ENCODE measurements at regions not wholly inside any gene's neighbourhood (a gene's known extent, or its start where the extent isn't known, plus 50 kb on each side); places are given as distances from the start of the nearest gene placed in this dataset.

DNA sequence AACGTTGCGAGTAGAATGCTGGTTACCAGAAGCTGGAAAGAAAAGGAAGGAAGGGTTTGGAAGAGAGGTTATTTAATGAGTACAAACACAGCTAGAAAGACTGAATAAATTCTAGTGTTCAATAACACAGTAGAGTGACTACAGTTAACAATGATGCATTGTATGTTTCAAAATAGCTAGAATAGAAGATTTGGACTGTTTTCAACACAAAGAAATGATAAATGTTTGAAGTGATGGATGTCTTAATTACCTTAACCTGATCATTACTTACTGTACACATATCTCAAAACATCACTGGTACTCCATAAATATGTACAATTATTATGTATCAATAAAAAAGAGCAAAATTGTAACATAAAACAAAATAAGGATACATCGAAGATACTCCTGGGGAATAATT, 1221.8 kb upstream of the SEL1L start:
- Histone ChIP-seq H3K9me3 (ENCODE audit: control insufficient read depth in 4 of 4, insufficient read depth in 3 of 4, low read length in 3 of 4) (peaks cover 0 to 2% (median 0%) of the 10 kb centered on the region in 4 donors), H3K27ac (ENCODE audit: low read depth in 1 of 2, low read length in 1 of 2) (no peak overlapping the region), H3K36me3 (ENCODE audit: control insufficient read depth in 4 of 4, insufficient read depth in 4 of 4, low read length in 4 of 4) (no peaks in the 10 kb centered on the region), H3K27me3 (ENCODE audit: control insufficient read depth in 3 of 3, insufficient read depth in 3 of 3, low read length in 2 of 3) (no peaks in the 10 kb centered on the region), H3K4me3 (no peak overlapping the region), H3K4me1 (ENCODE audit: control insufficient read depth in 5 of 5, insufficient read depth in 5 of 5, low read length in 5 of 5) (peaks cover 0 to 14% (median 0%) of the 10 kb centered on the region in 5 donors), H3K9ac (ENCODE audit: insufficient read depth in 1 of 2, low read length in 2 of 2) (no peak overlapping the region)
- 82 to 88% methylated on average over 3 of the region's 3 CpGs for WGBS, 2 donors
- no peak for ATAC-seq (ENCODE audit: insufficient read depth, low FRiP score)
- TF ChIP-seq CTCF (IDR thresholded peaks at IDR 0.05; ENCODE audit: control extremely low read depth, extremely low read depth): no peak
- no peak for DNase-seq

DNA sequence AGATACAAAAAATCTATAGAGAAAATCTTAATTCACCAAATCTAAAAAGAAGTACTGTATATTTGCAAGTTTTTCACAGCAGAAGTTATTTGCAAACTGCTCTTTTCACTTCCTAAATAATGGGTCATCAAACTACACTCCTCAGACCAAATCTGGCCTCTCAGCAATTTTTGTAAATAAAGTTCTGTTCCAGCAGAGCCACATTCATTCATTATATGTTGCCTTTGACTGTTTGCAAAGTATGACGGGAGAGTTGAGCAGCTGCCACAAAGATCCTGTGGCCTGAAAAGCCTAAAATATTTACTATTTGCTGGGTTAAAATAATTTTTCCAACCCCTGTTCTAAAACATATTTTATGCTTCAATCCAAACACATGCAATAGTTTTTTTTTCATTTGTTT, 1222.3 kb upstream of the SEL1L start:
- no peak overlapping the region for H3K4me3 ChIP-seq
- 56 to 74% methylated on average over 1 of the region's 1 CpG for WGBS, 2 donors
- no peak for ATAC-seq (ENCODE audit: insufficient read depth, low FRiP score)
- peaks cover 0 to 2% (median 0%) of the 10 kb centered on the region in 4 donors for H3K9me3 ChIP-seq (ENCODE audit: control insufficient read depth in 4 of 4, insufficient read depth in 3 of 4, low read length in 3 of 4)
- no peak overlapping the region for H3K27ac ChIP-seq (ENCODE audit: low read depth in 1 of 2, low read length in 1 of 2)
- H3K27me3 ChIP-seq (ENCODE audit: control insufficient read depth in 3 of 3, insufficient read depth in 3 of 3, low read length in 2 of 3): no peaks in the 10 kb centered on the region
- H3K36me3 ChIP-seq (ENCODE audit: control insufficient read depth in 4 of 4, insufficient read depth in 4 of 4, low read length in 4 of 4): no peaks in the 10 kb centered on the region
- H3K4me1 ChIP-seq (ENCODE audit: control insufficient read depth in 5 of 5, insufficient read depth in 5 of 5, low read length in 5 of 5): peaks cover 0 to 14% (median 0%) of the 10 kb centered on the region in 5 donors
- H3K9ac ChIP-seq (ENCODE audit: insufficient read depth in 1 of 2, low read length in 2 of 2): no peak overlapping the region
- peak in 2 of 3 donors; percentile 79 to 88 for DNase-seq
- no peak for TF ChIP-seq CTCF (IDR thresholded peaks at IDR 0.05; ENCODE audit: control extremely low read depth, extremely low read depth)

DNA sequence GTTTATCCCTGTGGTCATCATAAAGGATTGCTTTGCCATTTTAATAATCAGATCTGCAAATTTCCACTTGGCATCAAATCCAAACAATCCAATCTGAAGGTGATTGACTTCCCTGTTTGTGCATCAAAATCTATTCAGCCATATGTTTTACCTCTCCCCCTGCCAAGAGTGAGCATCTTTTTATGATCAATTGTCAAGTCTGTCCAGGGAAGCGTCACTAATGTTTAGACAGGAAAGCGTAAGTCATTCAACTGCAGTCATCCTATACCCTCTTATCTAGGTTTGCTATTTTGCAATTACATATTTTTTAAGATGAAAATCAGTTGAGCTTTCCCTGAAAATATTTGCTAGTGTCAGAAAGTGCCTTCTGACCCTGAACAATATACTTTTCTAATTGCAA, 1224.1 kb upstream of the SEL1L start:
- Histone ChIP-seq H3K36me3 (ENCODE audit: control insufficient read depth in 4 of 4, insufficient read depth in 4 of 4, low read length in 4 of 4) (no peaks in the 10 kb centered on the region), H3K9me3 (ENCODE audit: control insufficient read depth in 4 of 4, insufficient read depth in 3 of 4, low read length in 3 of 4) (peaks cover 0 to 2% (median 0%) of the 10 kb centered on the region in 4 donors), H3K4me3 (no peak overlapping the region), H3K27me3 (ENCODE audit: control insufficient read depth in 3 of 3, insufficient read depth in 3 of 3, low read length in 2 of 3) (no peaks in the 10 kb centered on the region), H3K4me1 (ENCODE audit: control insufficient read depth in 5 of 5, insufficient read depth in 5 of 5, low read length in 5 of 5) (peaks cover 0 to 14% (median 0%) of the 10 kb centered on the region in 5 donors), H3K27ac (ENCODE audit: low read depth in 1 of 2, low read length in 1 of 2) (no peak overlapping the region), H3K9ac (ENCODE audit: insufficient read depth in 1 of 2, low read length in 2 of 2) (no peak overlapping the region)
- 68 to 86% methylated on average over 2 of the region's 2 CpGs for WGBS, 2 donors
- ATAC-seq (ENCODE audit: insufficient read depth, low FRiP score) (no peak), DNase-seq (no peak)
- TF ChIP-seq CTCF (IDR thresholded peaks at IDR 0.05; ENCODE audit: control extremely low read depth, extremely low read depth): no peak

GRCh38 chr14:82759656-82760055, 1226.0 kb upstream of the SEL1L start:
- no peak for DNase-seq
- H3K4me3 ChIP-seq: no peak overlapping the region
- H3K9ac ChIP-seq (ENCODE audit: insufficient read depth in 1 of 2, low read length in 2 of 2): no peak overlapping the region

More at GRCh38 chr14:82759656-82760055, 1226.0 kb upstream of the SEL1L start:
- no peak for TF ChIP-seq CTCF (IDR thresholded peaks at IDR 0.05; ENCODE audit: control extremely low read depth, extremely low read depth)
- WGBS, 2 donors: 64 to 95% methylated on average over 3 of the region's 3 CpGs
- no peak for ATAC-seq (ENCODE audit: insufficient read depth, low FRiP score)
- no peak overlapping the region for H3K27ac ChIP-seq (ENCODE audit: low read depth in 1 of 2, low read length in 1 of 2)
- no peaks in the 10 kb centered on the region for H3K36me3 ChIP-seq (ENCODE audit: control insufficient read depth in 4 of 4, insufficient read depth in 4 of 4, low read length in 4 of 4)
- H3K27me3 ChIP-seq (ENCODE audit: control insufficient read depth in 3 of 3, insufficient read depth in 3 of 3, low read length in 2 of 3): no peaks in the 10 kb centered on the region
- H3K9me3 ChIP-seq (ENCODE audit: control insufficient read depth in 4 of 4, insufficient read depth in 3 of 4, low read length in 3 of 4): no peaks in the 10 kb centered on the region
- H3K4me1 ChIP-seq (ENCODE audit: control insufficient read depth in 5 of 5, insufficient read depth in 5 of 5, low read length in 5 of 5): peaks cover 0 to 14% (median 0%) of the 10 kb centered on the region in 5 donors
